22Rv1 (cell line): ENCODE measurements at regions not wholly inside any gene's neighbourhood (a gene's known extent, or its start where the extent isn't known, plus 50 kb on each side); places are given as distances from the start of the nearest gene placed in this dataset.

Experiments used
- CTCF ChIP-seq: fragments of 450-650 bp; IDR thresholded peaks from 2 replicates; pipeline ENCODE4 v1.5.1; 2017; ENCODE audit warnings: mild to moderate bottlenecking
- ZFX ChIP-seq: fragments of 450-650 bp; IDR thresholded peaks from 2 replicates; pipeline ENCODE4 v1.6.1; 2017; ENCODE audit warnings: antibody characterized with exemption, borderline replicate concordance

GRCh38 chr13:24060993-24061392 lies 99.5 kb upstream of the SPATA13 start:
- TF ChIP-seq CTCF (no peak), ZFX (no peak)
